ENCODE measurements at regions not wholly inside any gene's neighbourhood (a gene's known extent, or its start where the extent isn't known, plus 50 kb on each side); places are given as distances from the start of the nearest gene placed in this dataset.

DNA sequence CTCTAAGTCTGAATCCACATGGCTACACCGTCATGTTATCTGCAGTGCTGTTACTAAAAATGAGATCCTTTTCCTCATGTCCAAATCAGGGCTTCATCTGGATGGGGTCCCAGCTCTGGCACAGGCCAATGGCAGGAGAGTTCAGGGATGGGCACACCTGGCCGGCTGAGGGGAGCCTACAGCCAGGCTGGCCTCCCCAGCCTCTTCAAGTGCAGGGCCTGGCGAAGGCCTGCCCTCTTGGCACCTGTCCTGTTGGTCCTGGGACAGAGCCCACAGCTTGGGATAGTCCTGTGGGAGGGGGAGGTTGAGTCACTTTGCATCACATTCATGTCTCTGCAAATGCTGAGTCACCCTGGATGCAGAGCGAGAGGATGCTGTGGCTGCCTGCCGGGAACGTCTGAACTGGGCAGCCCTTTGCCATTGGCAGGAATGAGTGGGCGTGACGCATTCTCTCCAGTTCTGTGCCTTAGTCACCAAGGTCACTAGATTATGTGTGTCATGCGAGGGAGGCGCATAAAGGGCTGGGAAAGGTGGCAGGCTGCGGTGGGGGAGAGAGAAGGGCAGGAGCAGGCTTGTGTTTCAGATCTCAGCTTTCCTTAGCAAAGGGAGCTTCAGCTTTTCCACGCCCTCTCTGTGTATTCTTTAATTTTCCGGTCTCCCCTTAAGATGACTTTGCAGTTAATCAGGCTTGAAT is 223.2 kb upstream of the ECI2 start (continued):
- TF ChIP-seq THAP12 (CRISPR knock-in tag; IDR thresholded peaks at IDR 0.05) (no peak), ARNT (IDR thresholded peaks at IDR 0.05) (no peak), MAFK (IDR thresholded peaks at IDR 0.05; ENCODE audit: low read length) (peak; percentile 94), PHF20 (IDR thresholded peaks at IDR 0.05; ENCODE audit: partially characterized antibody) (no peak), ZNF197 (CRISPR knock-in tag; IDR thresholded peaks at IDR 0.05; ENCODE audit: low read depth) (no peak), ILK (tag; IDR thresholded peaks at IDR 0.05; ENCODE audit: borderline replicate concordance, low read depth) (no peak), GATA2 (CRISPR knock-in tag; IDR thresholded peaks at IDR 0.05) (no peak), ZNF24 (IDR thresholded peaks at IDR 0.05) (peak; percentile 47; the same call in 1 of the 2 replicates), HDAC3 (IDR thresholded peaks at IDR 0.05; ENCODE audit: borderline replicate concordance, partially characterized antibody) (peak; percentile 61), NFATC3 (IDR thresholded peaks at IDR 0.05) (0 out of 2 replicates have a peak, but pooled peaks have one; percentile 16), ZBTB8A (IDR thresholded peaks at IDR 0.05; ENCODE audit: partially characterized antibody) (no peak), ARID3A (IDR thresholded peaks at IDR 0.05; ENCODE audit: borderline replicate concordance, low read depth, low read length) (peak; percentile 30; the same call in 1 of the 2 replicates), SRSF1 (IDR thresholded peaks at IDR 0.05; ENCODE audit: low read depth, low read length) (no peak), STAG1 (CRISPR knock-in tag; IDR thresholded peaks at IDR 0.05; ENCODE audit: borderline replicate concordance) (no peak), KDM1A (IDR thresholded peaks at IDR 0.05) (peak; percentile 78 to 79), BACH1 (tag; IDR thresholded peaks at IDR 0.05) (peak; percentile 98), ZNF592 (IDR thresholded peaks at IDR 0.05) (0 out of 2 replicates have a peak, but pooled peaks have one; percentile 29), ZNF134 (CRISPR knock-in tag; conservative IDR thresholded peaks at IDR 0.05) (no peak), NR2F6 (CRISPR knock-in tag; IDR thresholded peaks at IDR 0.05) (no peak)
- TF ChIP-seq, protein P1, sequence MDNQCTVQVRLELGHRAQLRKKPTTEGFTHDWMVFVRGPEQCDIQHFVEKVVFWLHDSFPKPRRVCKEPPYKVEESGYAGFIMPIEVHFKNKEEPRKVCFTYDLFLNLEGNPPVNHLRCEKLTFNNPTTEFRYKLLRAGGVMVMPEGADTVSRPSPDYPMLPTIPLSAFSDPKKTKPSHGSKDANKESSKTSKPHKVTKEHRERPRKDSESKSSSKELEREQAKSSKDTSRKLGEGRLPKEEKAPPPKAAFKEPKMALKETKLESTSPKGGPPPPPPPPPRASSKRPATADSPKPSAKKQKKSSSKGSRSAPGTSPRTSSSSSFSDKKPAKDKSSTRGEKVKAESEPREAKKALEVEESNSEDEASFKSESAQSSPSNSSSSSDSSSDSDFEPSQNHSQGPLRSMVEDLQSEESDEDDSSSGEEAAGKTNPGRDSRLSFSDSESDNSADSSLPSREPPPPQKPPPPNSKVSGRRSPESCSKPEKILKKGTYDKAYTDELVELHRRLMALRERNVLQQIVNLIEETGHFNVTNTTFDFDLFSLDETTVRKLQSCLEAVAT (IDR thresholded peaks at IDR 0.05) = peak in 1 of 2 experiments; percentile 24; a peak in 1 of 4 replicates

Measured in K562 (cell line).